RPMI7951 (cell line): ENCODE measurements at regions not wholly inside any gene's neighbourhood (a gene's known extent, or its start where the extent isn't known, plus 50 kb on each side); places are given as distances from the start of the nearest gene placed in this dataset.
"Not testable (repeated sequence)": the region's sequence is repeated elsewhere in the genome, so short reads cannot be mapped to it uniquely, and the experiment has no call there.

ENCODE experiments used
- DNase-seq: peaks from one replicate; pipeline ENCODE4 v3.0.0-alpha.2; 2012; ENCODE audit warnings: low read depth

DNA sequence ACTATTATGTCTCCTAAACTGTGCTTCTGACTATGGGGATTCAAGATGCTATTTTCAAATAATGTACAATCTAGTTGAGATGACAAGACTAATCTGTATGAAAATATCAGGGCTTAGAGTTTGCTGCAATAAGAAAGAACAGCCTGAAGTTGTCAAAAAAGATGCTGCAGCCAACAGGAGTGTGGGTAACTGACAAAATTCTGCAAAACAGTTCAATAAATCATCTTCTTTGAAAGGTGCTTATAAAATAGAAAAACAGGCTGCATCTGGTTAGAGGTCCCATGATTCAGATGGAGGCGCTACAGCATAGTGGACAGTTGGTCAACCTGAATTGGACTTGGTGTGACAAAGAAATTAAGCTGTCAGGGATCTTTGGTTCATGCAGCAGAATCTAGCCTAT, 511.0 kb downstream of the XPNPEP1 start:
- DNase-seq = no peak

DNA sequence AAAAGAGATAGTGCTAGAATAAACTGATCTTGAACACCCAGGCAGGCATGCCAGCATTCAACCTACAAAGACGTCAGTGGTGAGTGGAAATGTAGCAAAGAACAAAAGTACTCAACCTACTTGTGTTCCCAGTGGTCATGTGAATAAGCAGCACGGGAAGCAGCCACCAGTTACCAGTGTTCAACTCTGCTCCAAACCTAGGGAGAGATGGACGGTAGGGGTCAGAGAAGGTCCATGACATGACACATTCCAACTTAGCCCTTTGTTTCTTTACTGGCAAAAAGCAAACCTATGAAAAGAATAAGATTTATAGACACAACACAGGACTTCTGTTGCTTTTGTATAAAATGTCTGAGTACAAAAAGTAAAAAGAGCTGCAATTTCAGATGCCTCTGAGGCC, 511.4 kb downstream of the XPNPEP1 start:
- no peak for DNase-seq

DNA sequence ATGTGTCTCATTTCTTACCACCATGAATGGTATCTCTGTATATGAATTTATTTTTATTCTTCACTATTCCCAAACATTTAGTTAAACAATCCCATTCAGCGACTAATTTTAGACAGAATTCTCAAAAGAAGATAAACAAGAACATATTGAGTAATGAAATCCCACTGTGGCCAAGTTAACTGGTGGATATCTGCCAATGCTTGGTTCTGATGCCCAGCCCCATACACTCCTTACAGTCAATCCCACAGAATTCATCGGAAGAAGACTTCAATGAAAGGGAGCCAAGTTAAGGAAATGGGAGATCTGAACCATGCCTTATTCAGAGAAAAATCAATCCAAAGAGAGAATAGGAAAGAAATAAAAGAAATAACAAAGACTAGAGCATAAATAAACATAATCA, 518.0 kb downstream of the XPNPEP1 start:
- DNase-seq = no peak

DNA sequence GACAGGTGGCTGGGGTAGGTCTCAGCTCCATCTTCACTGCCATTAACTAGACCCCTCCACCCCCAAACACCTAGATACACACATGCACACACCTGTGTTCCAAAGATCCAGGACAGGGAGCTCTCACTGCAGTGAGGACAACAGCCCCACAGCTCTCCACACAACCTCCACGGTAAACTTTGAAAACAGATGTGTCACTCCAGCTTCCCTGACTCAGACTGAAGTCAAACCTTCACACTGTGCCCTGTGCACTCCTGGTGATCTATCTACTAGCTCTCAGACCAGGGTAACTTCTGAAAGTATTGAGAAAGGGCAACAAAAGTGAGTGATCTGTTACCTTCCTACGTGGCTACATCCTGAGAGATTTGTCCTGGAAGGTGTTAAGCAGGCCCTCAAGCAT, 519.8 kb downstream of the XPNPEP1 start:
- no peak for DNase-seq

DNA sequence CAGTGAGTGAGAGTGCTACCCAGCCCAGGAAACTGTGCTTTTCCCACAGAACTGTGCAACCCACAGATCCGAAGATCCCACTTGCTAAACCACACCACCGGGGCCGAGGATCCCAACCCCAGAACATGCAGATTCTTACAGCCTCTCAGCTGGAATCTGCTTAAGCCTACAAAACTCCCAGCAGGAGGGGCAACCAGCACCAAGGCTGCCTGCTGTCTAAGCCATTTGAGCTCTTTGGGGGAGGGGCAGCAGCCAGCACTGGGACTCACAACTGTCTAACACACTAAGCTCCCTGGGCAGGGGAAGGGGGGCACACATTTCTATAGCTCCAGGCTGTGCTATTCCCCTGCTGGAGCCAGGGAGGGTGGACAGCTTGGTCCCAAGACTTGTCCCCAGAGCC, 529.9 kb downstream of the XPNPEP1 start:
- no peak for DNase-seq

DNA sequence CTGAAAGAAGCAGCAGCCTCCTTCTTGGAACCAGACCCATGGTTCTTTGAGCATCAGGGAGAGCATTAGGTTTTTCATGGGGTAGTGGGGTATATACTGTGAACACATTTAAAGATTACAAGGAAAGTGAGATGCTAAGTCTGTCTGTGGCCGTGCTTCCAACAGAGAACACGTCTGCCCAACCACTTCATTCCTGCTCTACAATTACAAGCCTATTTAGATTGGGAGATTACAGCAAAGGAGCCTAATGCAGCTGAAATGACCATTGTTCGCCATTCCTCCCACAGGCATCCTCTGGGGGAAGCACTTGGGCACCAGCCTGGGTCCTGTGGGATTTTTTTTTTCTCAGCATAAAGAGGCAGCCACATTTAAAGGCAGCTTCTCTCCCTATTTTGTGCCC, 536.4 kb downstream of the XPNPEP1 start:
- DNase-seq = no peak

DNA sequence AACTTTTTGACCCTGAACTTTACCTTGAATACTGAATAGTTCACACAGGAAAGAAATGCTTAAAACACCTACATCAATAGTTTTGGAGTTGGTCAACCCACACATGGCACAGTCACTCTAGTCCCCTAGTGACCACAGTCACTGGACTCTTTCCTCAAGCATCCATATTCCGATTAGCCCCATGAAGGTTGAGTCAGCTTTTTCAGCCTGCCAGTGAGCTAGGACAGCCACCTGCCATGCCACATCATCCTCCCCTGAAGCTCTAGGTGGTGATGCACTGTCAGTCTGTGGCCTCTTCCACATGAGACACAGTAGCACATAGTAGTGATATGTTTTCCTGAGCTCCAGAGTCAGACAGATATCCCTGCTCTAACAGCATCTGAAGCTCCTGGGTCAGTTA, 537.2 kb downstream of the XPNPEP1 start:
- no peak for DNase-seq

DNA sequence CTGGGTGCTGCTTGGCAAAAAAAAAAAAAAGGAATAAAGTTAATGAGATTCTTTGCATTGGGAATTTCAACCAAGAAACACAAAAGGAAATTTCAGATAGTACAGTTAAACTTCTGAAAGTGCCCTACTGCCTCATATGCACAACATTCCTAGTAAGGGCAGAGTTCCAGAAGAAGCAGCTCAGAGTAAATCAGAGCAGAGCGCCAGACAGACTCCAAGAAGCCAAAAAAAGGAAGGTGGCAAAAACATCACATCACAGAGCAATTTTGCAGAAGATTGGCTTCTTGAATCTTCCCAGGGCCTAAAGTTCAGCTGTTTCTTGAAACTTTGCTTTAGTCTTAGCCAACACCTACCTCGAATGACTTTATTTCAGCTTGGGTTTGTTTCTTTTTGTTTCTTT, 544.1 kb downstream of the XPNPEP1 start:
- DNase-seq = no peak

DNA sequence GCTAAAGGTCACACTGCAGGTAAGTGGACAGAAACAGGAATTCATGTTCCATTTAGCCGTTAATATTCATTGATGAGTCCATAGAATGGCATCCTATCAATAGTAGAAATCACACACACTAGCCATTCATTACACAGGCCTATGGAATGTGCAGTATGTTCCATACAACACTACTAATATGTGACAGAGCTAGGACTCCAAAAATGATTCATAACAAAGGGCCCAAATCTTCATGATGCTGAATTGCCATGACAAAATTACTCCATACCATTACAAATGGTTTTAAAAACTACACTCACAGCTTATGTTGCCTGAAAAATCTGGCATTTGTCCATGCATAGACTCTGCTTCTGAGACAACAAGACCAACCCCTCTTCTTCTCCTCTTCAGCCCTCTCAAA, 549.1 kb downstream of the XPNPEP1 start:
- DNase-seq = no peak

DNA sequence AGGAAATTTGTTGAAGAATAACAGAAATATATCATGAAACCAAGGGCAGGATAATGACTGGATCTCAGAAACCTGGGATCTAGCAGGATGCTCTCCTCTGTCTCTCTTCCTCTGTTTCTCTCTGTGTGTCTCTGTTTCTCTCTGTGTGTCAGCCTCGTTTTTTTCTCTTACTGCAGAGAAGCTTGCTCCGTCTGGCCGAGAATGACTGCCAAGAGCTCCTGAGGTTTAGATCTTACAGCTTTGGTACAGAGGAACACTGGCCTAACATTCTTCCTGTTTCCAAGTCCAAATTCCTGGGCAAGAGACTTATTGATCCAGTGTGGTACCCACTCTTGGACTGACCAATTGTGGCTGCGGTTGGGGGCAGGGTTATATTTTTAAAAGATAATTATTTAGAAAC, 564.0 kb downstream of the XPNPEP1 start:
- no peak for DNase-seq

DNA sequence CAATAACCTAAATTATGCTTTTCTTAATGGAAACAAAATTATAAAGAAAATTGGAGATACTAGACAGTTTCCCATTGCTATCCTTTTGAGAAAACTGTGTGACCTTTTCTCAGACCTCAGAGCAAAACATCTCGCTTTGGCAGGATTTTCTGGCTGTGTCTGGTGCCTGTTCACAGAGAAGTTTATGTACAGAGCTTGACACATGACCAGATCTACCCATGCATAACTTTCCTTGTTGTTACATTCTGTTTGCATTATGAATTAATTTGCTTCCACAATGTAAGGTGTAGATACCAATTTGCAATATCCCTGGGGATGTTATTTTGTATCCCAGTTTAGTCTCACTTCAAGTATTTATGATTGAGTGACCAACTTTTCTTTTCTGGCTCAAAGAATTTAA, 565.0 kb downstream of the XPNPEP1 start:
- DNase-seq = no peak

DNA sequence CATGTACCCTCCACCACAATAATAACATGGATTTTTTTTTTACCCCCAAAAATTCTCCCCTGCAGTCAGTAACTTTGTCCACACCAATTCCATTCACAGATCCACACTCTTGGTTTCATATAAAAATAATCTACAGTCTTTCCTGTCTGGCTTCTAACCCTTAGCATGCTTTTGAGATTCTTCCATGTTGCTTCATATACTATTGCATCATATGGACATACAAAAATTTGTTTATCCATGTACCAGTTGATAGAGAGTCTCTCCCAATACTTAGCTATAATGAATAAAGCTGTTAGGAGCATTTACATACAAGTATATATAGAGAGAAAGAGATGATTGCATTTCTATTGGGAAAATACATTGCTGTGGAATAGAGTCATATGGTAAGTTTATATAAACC, 575.0 kb downstream of the XPNPEP1 start:
- DNase-seq = no peak

DNA sequence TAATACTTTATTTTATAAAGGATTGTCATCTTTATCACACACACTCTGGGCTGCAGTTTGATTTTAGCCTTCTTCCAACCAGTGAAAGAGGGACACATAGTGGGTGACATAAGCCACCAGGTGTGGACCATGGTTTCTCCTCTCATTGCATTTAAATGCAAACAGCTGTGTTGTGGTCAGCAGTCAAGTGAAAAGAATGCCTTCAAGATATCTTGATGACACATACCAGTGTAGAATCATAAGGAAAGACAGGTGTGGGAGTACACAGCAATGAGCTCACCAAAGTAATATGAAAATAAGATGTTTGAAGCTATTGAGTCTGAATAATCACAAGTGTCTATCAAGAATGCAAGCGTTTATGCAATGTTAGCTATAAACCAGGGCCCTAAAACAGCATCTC, 580.0 kb downstream of the XPNPEP1 start:
- DNase-seq = peak; percentile 1

DNA sequence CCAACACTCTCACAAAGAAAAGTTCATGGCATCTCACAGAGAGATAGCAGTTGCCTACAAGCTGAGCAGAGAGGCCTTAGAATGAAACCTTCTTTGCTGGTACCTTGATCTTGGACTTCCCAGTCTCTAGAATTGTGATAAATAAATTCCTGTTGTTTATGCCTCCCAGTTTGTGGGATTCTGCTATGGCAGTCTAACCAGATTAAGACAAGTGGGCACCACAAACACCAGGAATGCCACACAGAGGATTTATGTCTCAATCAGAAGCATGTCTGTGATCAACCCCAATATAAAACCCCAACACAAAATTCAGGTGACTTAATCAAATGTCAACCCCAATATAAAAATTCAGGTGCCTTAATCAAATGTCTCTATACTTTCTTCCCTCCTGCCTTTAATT, 581.3 kb downstream of the XPNPEP1 start:
- DNase-seq = no peak

DNA sequence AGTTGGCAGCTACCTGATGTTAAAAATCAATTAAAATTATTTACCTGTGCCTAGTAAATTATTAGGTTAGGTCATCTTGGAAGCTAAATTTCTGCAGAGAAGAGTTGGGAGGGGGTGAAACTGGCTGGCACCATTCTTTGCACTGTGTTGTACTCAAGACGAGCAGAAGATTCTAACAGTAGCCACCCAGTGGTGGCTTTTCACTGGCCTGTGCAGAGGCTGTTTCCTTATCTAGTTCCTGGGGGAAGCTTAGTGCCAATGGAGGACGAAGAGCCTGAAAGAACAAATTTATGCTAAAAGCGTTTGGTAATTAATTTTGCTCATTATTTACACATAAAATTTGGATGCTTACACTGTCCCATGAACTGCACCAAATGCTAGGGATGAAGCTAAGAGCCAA, 595.3 kb downstream of the XPNPEP1 start:
- no peak for DNase-seq

DNA sequence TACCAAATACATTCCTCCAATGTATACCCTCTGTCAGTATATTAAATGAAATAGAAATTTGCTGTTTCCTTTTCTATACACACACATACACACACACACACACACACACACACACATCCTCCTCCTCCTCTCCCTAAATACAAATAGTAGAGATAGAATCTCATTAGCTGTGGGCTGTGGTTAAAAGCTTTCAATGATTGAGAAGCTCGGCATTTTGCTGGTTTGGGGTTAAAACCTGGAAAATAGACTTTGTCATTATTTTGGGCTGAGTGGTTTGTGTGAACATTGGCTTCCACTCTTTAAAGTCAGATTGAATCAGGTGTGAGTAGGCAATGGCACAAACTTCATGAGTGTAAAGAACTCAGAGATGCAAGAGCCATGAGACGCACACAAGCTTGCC, 596.0 kb downstream of the XPNPEP1 start:
- DNase-seq = no peak

DNA sequence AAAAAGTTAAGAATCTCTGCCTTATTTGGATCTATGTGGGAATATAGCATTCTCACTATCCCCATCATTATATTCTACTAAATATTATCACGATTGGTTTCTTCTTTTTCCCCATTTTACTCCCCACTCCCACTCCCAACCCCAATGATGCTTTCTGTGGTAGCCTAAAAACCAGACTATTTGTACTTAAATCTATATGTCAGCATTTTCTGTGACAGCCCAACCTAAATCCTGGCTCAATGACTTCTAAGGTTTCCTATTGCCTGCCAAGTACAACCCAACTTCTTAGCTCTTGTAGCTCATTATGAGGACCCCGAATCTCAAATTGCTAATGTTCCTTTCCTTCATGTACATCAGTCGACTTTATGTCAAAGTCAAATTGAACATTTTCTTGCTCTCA, 598.6 kb downstream of the XPNPEP1 start:
- DNase-seq = no peak

DNA sequence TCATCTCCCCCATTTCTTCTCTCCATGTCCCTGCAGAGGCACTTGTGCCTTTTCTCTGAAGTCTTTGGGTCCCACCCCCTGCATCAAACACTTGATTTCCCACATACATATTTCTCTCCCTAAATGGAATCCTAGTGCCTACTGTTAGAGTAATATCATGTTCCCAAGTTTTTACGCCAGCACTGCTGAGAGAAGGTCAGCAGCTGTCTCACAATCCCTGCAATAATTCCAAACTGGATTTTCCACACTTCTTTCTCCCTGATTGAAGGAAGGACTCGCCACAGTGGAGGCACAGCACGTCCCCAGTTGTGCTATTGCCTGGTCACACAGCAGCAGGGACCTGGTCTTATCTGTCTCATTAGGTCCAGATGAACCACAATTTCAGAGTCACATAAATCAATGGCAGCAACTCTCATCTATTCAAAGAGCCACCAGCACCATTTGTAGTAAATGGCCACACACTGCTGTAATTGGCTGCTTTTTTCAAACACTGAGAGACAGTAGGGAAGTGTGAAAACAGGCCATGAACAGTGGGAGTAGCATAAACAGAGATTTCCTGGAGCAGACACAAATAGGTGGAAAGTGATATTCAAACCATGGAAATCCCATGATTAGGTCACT, 605.5 kb downstream of the XPNPEP1 start:
- no peak for DNase-seq

DNA sequence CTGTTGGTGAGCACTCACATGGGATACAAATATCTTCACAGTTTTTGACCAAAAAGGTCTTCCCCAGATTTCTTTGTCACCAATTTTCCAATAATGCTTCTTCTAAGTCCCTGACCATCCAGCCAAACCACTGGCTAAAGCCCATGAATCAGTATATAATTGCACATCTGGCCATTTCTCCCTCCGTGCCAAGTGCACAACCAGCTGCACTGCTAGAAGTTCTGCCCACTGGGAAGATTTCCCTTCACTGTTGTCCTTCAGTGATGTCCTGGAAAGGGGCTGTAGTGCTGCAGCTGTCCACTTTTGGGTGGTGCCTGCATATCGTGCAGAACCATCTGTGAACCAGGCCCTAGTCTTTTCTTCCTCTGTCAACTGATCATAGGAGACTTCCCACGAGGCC, 609.3 kb downstream of the XPNPEP1 start:
- not testable (repeated sequence) for DNase-seq

DNA sequence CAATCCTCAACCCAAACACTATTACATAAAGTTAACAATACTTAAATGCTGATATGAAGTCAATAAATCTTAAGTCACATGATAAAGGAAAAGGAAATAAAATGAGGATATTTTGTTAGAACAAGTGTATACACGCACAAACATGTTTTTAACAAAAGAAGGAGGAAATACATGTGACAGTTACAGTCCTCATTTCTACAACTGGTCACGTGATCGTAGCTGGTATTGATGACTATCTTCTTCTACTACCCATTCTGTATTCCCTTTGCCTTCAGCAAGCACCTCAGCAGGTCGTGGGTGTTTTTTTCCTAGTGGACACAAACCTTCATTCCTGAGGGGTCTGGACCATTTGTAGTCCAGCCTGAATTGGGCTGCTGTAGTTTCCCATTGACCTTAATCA, 610.8 kb downstream of the XPNPEP1 start:
- not testable (repeated sequence) for DNase-seq

DNA sequence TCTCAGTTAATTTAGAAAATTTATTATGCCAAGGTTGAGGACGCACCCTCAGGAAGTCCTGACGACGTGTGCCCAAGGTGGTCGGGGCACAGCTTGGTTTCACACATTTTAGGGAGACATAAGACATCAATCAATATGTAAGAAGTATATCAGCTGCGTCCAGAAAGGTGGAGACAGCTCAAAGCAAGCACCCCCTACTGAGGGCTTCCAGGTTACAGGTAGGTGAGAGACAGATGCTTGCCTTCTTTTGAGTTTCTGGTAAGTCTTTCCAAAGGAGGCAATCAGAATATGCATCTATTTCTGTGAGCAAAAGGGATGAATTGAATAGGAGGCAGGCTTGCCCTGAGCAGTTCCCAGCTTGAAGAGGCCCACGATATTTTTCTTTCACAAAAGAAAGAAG, 614.3 kb downstream of the XPNPEP1 start:
- DNase-seq = no peak

DNA sequence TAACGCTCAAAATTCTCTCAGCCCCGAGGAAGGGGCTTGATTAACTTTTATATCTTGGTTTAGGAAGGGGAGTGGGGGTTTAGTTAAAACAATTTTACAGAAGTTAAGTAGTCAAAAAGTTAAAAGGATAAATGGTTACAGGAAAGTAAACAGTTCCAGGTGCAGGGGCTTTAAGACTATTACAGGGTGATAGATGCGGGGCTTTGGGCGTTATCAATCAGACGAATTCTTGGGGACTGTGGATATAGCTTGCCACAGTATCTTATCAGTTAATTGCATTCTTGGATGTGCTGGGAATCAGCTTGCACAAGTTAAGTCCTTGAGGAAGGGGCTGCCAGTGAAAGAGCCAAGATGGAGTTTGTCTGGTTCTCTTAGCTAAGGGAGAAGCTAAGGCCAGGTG, 616.2 kb downstream of the XPNPEP1 start:
- not testable (repeated sequence) for DNase-seq

DNA sequence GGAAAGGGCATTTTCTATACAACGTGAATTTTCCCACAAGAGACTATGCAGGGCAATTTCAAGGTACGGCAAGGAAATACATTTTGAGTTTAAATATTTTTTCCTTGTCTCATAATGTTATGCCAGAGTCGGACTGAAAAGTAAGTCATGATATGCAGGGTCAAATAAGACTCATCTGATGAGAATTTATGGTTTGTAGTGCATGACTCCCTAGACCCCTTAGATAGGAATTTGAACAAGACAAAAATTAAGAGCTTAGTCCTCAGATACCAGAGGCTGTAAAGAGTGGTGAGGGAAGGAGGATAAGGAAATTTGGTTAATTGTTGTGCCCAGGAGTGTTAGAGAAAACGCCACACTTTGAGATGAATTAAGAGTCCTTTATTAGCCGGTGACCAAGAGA, 616.6 kb downstream of the XPNPEP1 start:
- no peak for DNase-seq

DNA sequence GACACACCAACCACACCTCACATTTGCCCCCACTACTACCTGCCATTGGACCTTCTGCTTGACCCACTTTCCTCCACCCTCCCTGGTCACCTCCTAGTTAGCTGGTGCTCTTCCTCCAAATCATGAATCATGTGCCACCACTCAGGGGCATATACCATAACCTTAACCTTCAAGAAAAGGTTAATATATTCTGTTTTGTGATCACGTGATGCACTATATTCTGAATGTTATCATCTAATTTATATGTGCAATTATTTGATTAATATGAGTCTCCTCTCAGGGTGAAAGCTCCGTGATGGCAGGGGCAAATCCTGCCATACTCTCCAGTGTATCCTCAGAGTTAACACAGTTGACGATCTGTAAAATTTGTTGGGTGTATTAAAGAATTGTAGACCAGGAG, 635.5 kb downstream of the XPNPEP1 start:
- no peak for DNase-seq

DNA sequence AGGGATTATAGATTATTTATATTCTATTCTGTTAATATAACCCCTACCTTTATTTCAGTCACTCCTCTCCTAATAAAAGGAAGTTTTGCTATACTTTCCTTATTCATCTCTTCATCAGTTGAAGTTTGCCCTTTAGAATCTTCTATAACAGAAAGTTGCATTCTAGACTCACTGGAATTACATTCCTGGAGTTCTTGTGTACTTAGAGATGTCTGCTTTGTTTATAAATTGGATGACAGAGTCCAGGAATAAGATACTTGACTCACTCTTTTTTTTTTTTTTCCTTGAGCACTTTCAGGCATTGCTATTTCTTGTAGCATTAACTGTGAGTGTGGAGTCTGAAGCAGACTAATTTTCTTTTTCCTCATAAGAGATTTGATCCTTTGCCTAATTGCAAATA, 640.8 kb downstream of the XPNPEP1 start:
- no peak for DNase-seq
